ENCODE measurements at regions not wholly inside any gene's neighbourhood (a gene's known extent, or its start where the extent isn't known, plus 50 kb on each side); places are given as distances from the start of the nearest gene placed in this dataset.

DNA sequence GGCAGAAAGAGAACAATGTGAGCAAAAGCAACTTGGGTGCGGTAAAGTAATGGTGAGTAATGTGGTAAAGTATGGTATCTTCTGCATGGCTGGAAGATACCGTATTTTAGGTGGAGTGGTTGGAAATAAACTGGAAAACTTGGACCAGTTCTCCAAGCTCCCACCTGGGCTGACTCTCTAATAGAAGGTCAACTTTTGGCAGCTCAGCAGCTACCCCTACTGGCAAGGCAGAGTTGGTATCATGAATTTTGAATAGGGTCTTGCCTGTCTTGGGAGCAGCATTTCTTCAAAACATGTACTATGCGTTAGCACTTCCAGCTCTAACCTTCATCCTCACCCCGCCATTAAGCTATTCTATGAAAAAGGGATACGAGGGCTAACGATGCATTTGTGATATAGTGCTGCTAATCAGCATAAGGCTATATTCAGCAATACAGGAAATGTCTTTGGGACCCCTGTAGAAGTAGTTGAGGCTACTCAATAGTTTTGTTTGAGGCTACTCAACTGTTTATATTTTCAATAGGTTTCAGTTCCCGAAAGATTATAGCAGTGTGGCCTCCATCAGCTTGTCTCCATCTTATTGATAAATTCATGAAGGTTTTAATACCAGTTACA is 276.3 kb upstream of the FAR2 start:
- Mint-ChIP-seq H3K4me1 (no peaks in the 10 kb centered on the region), H3K27me3 (ENCODE audit: low read depth in 3 of 3) (peaks cover 0 to 6% (median 1%) of the 10 kb centered on the region in 3 donors), H3K27ac (no peak overlapping the region), H3K9me3 (no peaks in the 10 kb centered on the region), H3K4me3 (no peak overlapping the region), H3K36me3 (no peaks in the 10 kb centered on the region)
- DNase-seq = peak in 2 of 3 donors; percentile 3 to 13

DNA sequence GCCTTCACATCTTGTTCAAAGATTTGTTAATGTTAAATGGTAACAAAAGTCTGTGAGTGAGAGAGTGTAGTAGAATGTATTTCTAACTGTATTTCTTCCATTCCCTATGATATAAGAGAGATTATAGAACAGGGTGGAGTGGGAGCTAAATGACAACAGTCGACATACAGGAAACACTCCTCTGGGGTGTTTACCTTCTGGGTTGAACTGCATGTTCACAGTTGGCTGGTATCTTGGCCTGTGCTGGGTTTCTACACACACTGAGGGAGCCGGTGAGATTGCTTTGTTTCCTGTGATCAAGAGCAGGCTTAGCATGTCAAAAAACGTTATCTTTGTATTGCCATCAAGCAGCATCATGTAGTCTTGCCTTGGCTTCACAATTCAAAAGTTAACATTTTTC is 274.3 kb upstream of the FAR2 start:
- no peaks in the 10 kb centered on the region for H3K36me3 Mint-ChIP-seq
- H3K4me3 Mint-ChIP-seq = no peak overlapping the region
- DNase-seq = no peak
- H3K4me1 Mint-ChIP-seq = no peaks in the 10 kb centered on the region
- H3K27me3 Mint-ChIP-seq (ENCODE audit: low read depth in 3 of 3) = peaks cover 0 to 6% (median 1%) of the 10 kb centered on the region in 3 donors
- no peaks in the 10 kb centered on the region for H3K9me3 Mint-ChIP-seq
- H3K27ac Mint-ChIP-seq = no peak overlapping the region

GRCh38 chr12:28876196-28876798 is 272.8 kb upstream of the FAR2 start:
- no peak for DNase-seq
- Mint-ChIP-seq H3K4me3 (no peak overlapping the region), H3K27ac (no peak overlapping the region), H3K36me3 (no peaks in the 10 kb centered on the region), H3K27me3 (ENCODE audit: low read depth in 3 of 3) (peaks cover 0 to 6% (median 1%) of the 10 kb centered on the region in 3 donors), H3K9me3 (no peaks in the 10 kb centered on the region), H3K4me1 (no peaks in the 10 kb centered on the region)

DNA sequence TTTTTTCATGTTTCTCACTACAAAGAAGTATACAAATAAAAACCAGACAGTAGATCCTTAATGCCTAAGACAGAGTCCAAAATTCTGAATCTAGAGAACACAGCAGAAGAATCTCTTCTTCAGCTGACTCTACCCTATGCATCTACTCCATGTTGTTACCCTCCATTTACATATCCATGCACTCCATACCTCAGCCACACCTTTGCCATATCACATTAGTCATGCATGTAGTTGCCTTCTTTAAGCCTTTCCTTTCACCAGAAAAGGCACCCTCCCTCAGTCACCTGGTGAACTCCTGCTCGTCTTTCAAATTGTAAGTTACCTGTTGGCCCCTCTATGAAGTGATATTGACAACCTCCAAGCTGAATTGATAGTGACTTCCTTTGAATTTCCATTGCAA is 271.2 kb upstream of the FAR2 start:
- Mint-ChIP-seq H3K4me3 (no peak overlapping the region), H3K27me3 (ENCODE audit: low read depth in 3 of 3) (peaks cover 0 to 6% (median 1%) of the 10 kb centered on the region in 3 donors), H3K27ac (no peak overlapping the region), H3K9me3 (no peaks in the 10 kb centered on the region), H3K36me3 (no peaks in the 10 kb centered on the region), H3K4me1 (no peaks in the 10 kb centered on the region)
- DNase-seq = no peak

DNA sequence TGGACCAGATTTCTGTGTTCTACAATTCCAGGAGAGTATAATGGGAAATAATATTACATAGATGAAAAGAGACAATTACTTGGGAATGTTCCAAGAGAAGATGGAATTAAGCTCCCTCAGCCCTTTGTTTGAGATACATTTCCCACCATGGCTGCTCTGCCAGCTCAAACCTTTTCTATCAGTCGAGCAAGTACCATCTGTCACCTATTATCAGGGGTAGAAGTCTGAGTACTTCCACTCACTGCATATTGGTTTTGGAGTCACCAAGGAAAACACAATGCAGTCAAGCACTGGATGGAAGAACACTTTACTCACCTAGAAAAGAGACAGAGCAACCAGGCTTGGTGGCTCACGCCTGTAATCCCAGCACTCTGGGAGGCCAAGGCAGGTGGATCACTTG is 270.4 kb upstream of the FAR2 start:
- no peak for DNase-seq
- H3K4me3 Mint-ChIP-seq = no peak overlapping the region
- H3K27ac Mint-ChIP-seq = no peak overlapping the region
- no peaks in the 10 kb centered on the region for H3K36me3 Mint-ChIP-seq
- no peaks in the 10 kb centered on the region for H3K4me1 Mint-ChIP-seq
- H3K27me3 Mint-ChIP-seq (ENCODE audit: low read depth in 3 of 3) = peaks cover 0 to 4% (median 1%) of the 10 kb centered on the region in 3 donors
- H3K9me3 Mint-ChIP-seq = no peaks in the 10 kb centered on the region

GRCh38 chr12:28879379-28879778 is 269.7 kb upstream of the FAR2 start:
- DNase-seq = no peak
- Mint-ChIP-seq H3K9me3 (no peaks in the 10 kb centered on the region), H3K27me3 (ENCODE audit: low read depth in 3 of 3) (peaks cover 0 to 4% (median 1%) of the 10 kb centered on the region in 3 donors), H3K27ac (no peak overlapping the region), H3K36me3 (no peaks in the 10 kb centered on the region), H3K4me1 (no peaks in the 10 kb centered on the region), H3K4me3 (no peak overlapping the region)

DNA sequence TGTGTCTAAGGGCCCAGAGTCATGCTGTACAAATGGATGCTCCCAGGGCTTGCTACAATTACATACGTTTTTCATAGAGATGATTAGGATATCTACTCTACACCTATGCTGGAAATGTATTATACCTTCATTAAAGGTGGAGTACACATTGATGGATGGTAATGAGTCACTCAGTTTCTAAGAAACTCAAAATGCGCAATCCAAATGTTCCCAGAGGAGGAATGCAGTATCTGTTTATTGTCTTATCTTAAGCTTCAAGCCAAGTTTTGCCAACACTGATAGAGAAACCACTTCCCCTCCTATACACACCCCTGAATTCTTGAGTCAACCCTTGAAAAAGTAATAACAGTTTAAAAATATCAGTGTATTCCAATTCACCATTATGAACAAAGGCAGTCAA is 266.6 kb upstream of the FAR2 start:
- Mint-ChIP-seq H3K4me1 (no peaks in the 10 kb centered on the region), H3K36me3 (no peaks in the 10 kb centered on the region), H3K4me3 (no peak overlapping the region), H3K27ac (no peak overlapping the region), H3K9me3 (peaks cover 0 to 4% (median 0%) of the 10 kb centered on the region in 6 donors), H3K27me3 (ENCODE audit: low read depth in 3 of 3) (peaks cover 0 to 3% (median 2%) of the 10 kb centered on the region in 3 donors)
- DNase-seq = no peak

DNA sequence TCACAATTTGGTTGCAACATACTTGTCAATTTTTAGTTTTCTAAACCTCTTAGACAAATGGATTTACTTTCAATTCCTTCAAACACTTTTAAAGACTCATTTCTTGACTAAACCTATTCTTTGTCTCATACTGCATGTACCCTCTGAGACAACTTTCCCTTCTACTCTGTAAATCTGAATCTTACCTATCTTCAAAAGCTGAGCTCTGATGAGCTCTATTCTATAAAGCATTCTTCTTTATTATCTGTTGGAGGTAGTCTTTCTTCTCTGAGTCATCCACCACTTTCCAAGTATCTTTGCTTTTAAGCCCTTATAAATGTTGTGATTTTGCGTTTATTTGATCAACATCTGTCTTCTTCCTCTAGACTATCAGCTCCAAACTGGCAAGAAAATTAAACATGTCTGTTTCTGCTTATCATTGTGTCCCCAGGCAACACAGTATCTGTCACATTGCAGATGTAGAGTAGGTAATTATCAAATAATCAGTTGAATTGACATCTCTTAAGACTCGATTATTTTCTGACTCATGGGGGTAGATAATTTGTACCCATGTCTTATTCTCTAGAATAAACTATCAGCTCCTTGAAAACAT is 265.6 kb upstream of the FAR2 start:
- Mint-ChIP-seq H3K4me3 (no peak overlapping the region), H3K36me3 (no peaks in the 10 kb centered on the region), H3K9me3 (peaks cover 0 to 4% (median under 1%) of the 10 kb centered on the region in 6 donors), H3K4me1 (no peaks in the 10 kb centered on the region), H3K27me3 (ENCODE audit: low read depth in 3 of 3) (peaks cover 0 to 2% (median 1%) of the 10 kb centered on the region in 3 donors), H3K27ac (no peak overlapping the region)
- no peak for DNase-seq

DNA sequence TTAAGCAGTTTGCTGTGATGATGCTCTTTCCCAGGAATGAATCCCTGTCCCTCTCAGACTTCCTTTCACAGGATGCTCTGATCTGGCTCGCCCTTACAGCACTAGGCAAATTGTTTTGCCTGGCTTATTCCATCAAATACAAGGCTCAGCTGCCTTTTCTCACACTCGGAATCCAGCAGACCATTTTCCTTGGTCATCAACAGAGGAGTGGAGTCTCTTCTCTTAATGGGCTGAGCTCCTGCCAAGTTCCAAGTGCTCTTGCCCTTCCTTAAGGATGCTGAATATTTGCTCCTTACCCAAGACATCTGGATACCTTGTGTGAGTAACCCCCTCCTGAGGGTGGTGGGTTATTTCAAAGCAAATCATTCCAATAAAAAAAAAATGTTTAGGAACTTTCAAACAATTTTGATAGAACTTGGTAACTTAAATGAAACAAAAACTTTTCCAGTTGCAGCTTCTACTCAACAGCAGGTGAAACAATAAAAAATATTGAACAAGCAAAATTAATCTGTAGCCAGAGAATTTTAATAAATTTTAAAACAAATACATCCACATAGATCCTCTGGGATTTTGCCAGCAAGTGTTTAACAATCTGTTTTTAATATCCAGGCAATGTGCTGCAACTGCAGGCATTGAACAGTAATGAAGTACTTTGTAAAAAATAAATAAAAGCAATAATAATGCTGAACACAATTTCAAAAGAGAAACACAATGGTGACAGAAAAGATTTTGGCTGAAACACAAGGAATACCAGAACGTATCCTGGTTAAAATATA is 264.0 kb upstream of the FAR2 start:
- no peak for DNase-seq
- H3K4me3 Mint-ChIP-seq = no peak overlapping the region
- no peaks in the 10 kb centered on the region for H3K4me1 Mint-ChIP-seq
- H3K9me3 Mint-ChIP-seq = peaks cover 0 to 4% (median under 1%) of the 10 kb centered on the region in 6 donors
- H3K36me3 Mint-ChIP-seq = no peaks in the 10 kb centered on the region
- no peak overlapping the region for H3K27ac Mint-ChIP-seq
- H3K27me3 Mint-ChIP-seq (ENCODE audit: low read depth in 3 of 3) = peaks cover 0 to 2% (median 1%) of the 10 kb centered on the region in 3 donors

DNA sequence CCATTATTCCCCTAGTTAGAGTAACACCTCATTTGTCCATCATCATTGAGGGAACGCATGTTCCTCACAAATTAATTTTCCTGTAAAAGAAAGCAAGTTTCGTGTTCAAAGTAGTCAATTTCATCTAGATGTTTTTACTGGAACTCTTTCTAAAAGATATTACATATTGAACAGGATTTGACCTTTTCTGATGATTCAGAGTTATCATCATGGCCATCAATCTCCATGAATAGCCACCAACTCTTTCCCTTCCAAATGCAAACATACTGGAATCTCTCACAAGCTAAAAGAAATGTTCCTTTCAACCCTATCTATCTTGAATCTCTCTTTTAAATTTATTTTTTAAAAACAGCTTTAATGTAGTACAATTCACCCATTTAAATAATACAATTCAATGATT is 263.1 kb upstream of the FAR2 start:
- Mint-ChIP-seq H3K9me3 (peaks cover 0 to 4% (median 2%) of the 10 kb centered on the region in 6 donors), H3K27me3 (ENCODE audit: low read depth in 3 of 3) (peaks cover 0 to 3% (median 2%) of the 10 kb centered on the region in 3 donors), H3K27ac (no peak overlapping the region), H3K36me3 (no peaks in the 10 kb centered on the region), H3K4me3 (no peak overlapping the region), H3K4me1 (no peaks in the 10 kb centered on the region)
- DNase-seq = no peak

- H3K27me3 Mint-ChIP-seq (ENCODE audit: low read depth in 3 of 3) = peaks cover 2 to 3% (median 2%) of the 10 kb centered on the region in 3 donors
- H3K36me3 Mint-ChIP-seq = no peaks in the 10 kb centered on the region
- H3K27ac Mint-ChIP-seq = no peak overlapping the region
- H3K9me3 Mint-ChIP-seq = peaks cover 0 to 4% (median 2%) of the 10 kb centered on the region in 6 donors
- H3K4me1 Mint-ChIP-seq = no peaks in the 10 kb centered on the region
- H3K4me3 Mint-ChIP-seq = no peak overlapping the region
- DNase-seq = no peak
Measured at GRCh38 chr12:28887461-28887990, 261.6 kb upstream of the FAR2 start.

- H3K4me1 Mint-ChIP-seq = no peaks in the 10 kb centered on the region
- H3K9me3 Mint-ChIP-seq = peaks cover 0 to 4% (median 3%) of the 10 kb centered on the region in 6 donors
- H3K4me3 Mint-ChIP-seq = no peak overlapping the region
- H3K27me3 Mint-ChIP-seq (ENCODE audit: low read depth in 3 of 3) = peaks cover 2% of the 10 kb centered on the region in 3 donors
- no peak for DNase-seq
- H3K27ac Mint-ChIP-seq = no peak overlapping the region
- no peaks in the 10 kb centered on the region for H3K36me3 Mint-ChIP-seq
Measured at GRCh38 chr12:28890664-28891063, 258.4 kb upstream of the FAR2 start.

DNA sequence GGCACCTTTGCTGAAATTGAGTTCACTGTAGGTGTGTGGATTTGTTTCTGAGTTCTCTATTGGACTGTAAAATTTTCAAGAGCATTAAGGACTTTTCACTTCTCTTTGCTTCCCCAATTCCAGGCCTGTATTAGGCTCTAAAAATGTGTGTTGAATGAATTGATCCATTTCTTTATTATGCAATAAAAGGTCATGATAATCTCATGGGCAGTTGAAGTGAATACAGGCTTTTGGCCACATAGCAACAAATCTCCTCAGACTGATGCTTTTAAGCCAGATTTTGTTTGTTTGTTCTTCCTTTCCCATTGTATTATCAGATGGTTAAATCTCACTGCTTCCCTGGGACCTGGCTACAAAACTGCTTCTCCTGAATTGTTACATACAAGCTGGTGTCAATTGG is 258.0 kb upstream of the FAR2 start:
- H3K27ac Mint-ChIP-seq = no peak overlapping the region
- H3K9me3 Mint-ChIP-seq = peaks cover 0 to 4% (median 3%) of the 10 kb centered on the region in 6 donors
- H3K4me1 Mint-ChIP-seq = no peaks in the 10 kb centered on the region
- H3K36me3 Mint-ChIP-seq = no peaks in the 10 kb centered on the region
- peaks cover 2% of the 10 kb centered on the region in 3 donors for H3K27me3 Mint-ChIP-seq (ENCODE audit: low read depth in 3 of 3)
- no peak for DNase-seq
- no peak overlapping the region for H3K4me3 Mint-ChIP-seq

DNA sequence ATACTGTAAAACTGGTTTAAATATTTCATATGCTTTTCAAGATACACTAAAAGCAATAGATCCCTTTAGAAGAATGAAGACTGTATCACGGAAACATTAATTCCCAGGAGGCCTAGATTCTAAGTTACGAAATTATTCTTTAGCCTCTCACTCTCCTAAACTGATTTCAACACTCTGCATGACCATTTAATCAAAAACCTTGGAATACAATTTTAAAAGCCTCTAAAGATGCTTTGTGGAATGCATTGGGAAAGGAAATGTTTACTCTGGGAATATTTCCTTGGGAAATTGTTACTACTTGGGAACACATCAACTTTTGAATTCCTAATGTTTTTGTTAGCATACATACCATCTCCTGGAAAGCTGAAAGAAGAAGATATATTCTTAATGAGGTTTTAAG is 255.7 kb upstream of the FAR2 start:
- H3K27ac Mint-ChIP-seq = no peak overlapping the region
- DNase-seq = no peak
- no peak overlapping the region for H3K4me3 Mint-ChIP-seq
- peaks cover 0 to 2% (median 2%) of the 10 kb centered on the region in 3 donors for H3K27me3 Mint-ChIP-seq (ENCODE audit: low read depth in 3 of 3)
- H3K36me3 Mint-ChIP-seq = no peaks in the 10 kb centered on the region
- peaks cover 0 to 10% (median 4%) of the 10 kb centered on the region in 6 donors for H3K9me3 Mint-ChIP-seq
- no peaks in the 10 kb centered on the region for H3K4me1 Mint-ChIP-seq
